Liver (tissue), 8 donors: ENCODE measurements at regions not wholly inside any gene's neighbourhood (a gene's known extent, or its start where the extent isn't known, plus 50 kb on each side); places are given as distances from the start of the nearest gene placed in this dataset.

Experiments
- DNase-seq: peaks from one replicate; pipeline ENCODE4 v3.0.0-alpha.2; 2017; ENCODE audit warnings: low spot score
- H3K27ac ChIP-seq, 2 donors: one replicate each; pipeline ENCODE4 v1.7.0; 2013; ENCODE audit warnings: inconsistent platforms in 2 of 2, low read length in 2 of 2, control low read depth in 1 of 2, low read depth in 1 of 2, mild to moderate bottlenecking in 1 of 2
- H3K27me3 ChIP-seq, 4 donors: one replicate each; pipeline versions ENCODE4 v1.6.1 to v1.7.0; 2013; ENCODE audit warnings: low read length in 3 of 4, inconsistent platforms in 1 of 4, mild to moderate bottlenecking in 1 of 4, moderate library complexity in 1 of 4; ENCODE audit not compliant: control insufficient read depth in 4 of 4, insufficient read depth in 4 of 4
- H3K36me3 ChIP-seq, 4 donors: one replicate each; pipeline versions ENCODE4 v1.6.1 to v1.7.0; 2013; ENCODE audit warnings: low read length in 3 of 4, mild to moderate bottlenecking in 3 of 4, low read depth in 1 of 4, moderate library complexity in 1 of 4; ENCODE audit not compliant: control insufficient read depth in 4 of 4, insufficient read depth in 3 of 4
- H3K4me1 ChIP-seq, 4 donors: one replicate each; pipeline versions ENCODE4 v1.6.1 to v1.7.0; 2013; ENCODE audit warnings: low read length in 3 of 4, mild to moderate bottlenecking in 3 of 4, moderate library complexity in 1 of 4; ENCODE audit not compliant: control insufficient read depth in 4 of 4, insufficient read depth in 4 of 4
- H3K4me3 ChIP-seq, 3 donors: one replicate each; pipeline versions ENCODE4 v1.6.1 to v1.7.0; 2013; ENCODE audit warnings: low read length in 3 of 3, control low read depth in 1 of 3, low read depth in 1 of 3, mild to moderate bottlenecking in 1 of 3
- H3K9ac ChIP-seq, 2 donors: one replicate each; pipeline ENCODE4 v1.7.0; 2013; ENCODE audit warnings: low read length in 2 of 2, mild to moderate bottlenecking in 2 of 2, moderate library complexity in 2 of 2, control low read depth in 1 of 2, low read depth in 1 of 2
- H3K9me3 ChIP-seq, 4 donors: one replicate each; pipeline versions ENCODE4 v1.6.1 to v1.7.0; 2013; ENCODE audit warnings: low read length in 3 of 4; ENCODE audit not compliant: control insufficient read depth in 4 of 4
- EGR1 ChIP-seq, 2 donors: IDR thresholded peaks; 2 replicates each; pipeline ENCODE4 v1.6.1; 2016 to 2018; ENCODE audit warnings: antibody characterized with exemption in 2 of 2, low read depth in 2 of 2
- FOXA2 ChIP-seq: IDR thresholded peaks from 2 replicates; pipeline ENCODE4 v1.6.1; 2016; ENCODE audit warnings: antibody characterized with exemption
- GABPA ChIP-seq, 2 donors: IDR thresholded peaks in 1 of 2; conservative IDR thresholded peaks in 1 of 2; 2 replicates each; pipeline ENCODE4 v1.6.1; 2016; ENCODE audit warnings: antibody characterized with exemption in 2 of 2, mild to moderate bottlenecking in 1 of 2, moderate library complexity in 1 of 2
- HNF4G ChIP-seq: IDR thresholded peaks from 2 replicates; pipeline ENCODE4 v1.6.1; 2016; ENCODE audit warnings: antibody characterized with exemption
- JUND ChIP-seq, 2 donors: IDR thresholded peaks; 2 replicates each; pipeline ENCODE4 v1.6.1; 2016; ENCODE audit warnings: antibody characterized with exemption in 2 of 2
- NR2F2 ChIP-seq: IDR thresholded peaks from 2 replicates; pipeline ENCODE4 v1.6.1; 2016; ENCODE audit warnings: antibody characterized with exemption
- RAD21 ChIP-seq, 2 donors: IDR thresholded peaks; 2 replicates each; pipeline ENCODE4 v1.6.1; 2016; ENCODE audit warnings: antibody characterized with exemption in 2 of 2, mild to moderate bottlenecking in 2 of 2
- RXRA ChIP-seq, 2 donors: IDR thresholded peaks; 2 replicates each; pipeline ENCODE4 v1.6.1; 2017 to 2018; ENCODE audit warnings: antibody characterized with exemption in 2 of 2, mild to moderate bottlenecking in 1 of 2
- SP1 ChIP-seq: IDR thresholded peaks from 2 replicates; pipeline ENCODE4 v1.6.1; 2018; ENCODE audit warnings: antibody characterized with exemption, mild to moderate bottlenecking
- TAF1 ChIP-seq: conservative IDR thresholded peaks from 2 replicates; pipeline ENCODE4 v1.6.1; 2016; ENCODE audit warnings: antibody characterized with exemption, mild to moderate bottlenecking
- WGBS: extraction: QIAGEN DNeasy Blood & Tissue Kit; methylation state at CpG from one replicate; pipeline ENCODE4 v1.1.7; 2013; 5-methylcytosine and 5-hydroxymethylcytosine counted together
- TF ChIP-seq, protein P1 (sequence below): IDR thresholded peaks from 2 replicates; pipeline ENCODE4 v1.6.1; 2016; ENCODE audit warnings: antibody characterized with exemption
- TF ChIP-seq, protein P2 (sequence below): IDR thresholded peaks from 2 replicates; pipeline ENCODE4 v1.6.1; 2016; ENCODE audit warnings: antibody characterized with exemption
- TF ChIP-seq, protein P3 (sequence below): IDR thresholded peaks from 2 replicates; pipeline ENCODE4 v1.6.1; 2016; ENCODE audit warnings: antibody characterized with exemption
- TF ChIP-seq, protein P4 (sequence below): fragments of 150-350 bp; IDR thresholded peaks from 2 replicates; pipeline ENCODE4 v1.5.1; 2017; ENCODE audit warnings: improper control_type of control experiment, low read depth, low read length; ENCODE audit not compliant: missing input control
- donor health status: healthy.
- donor health status: healthy.
- donor health status: healthy.
- donor health status: healthy.
- donor health status: healthy.

DNA sequence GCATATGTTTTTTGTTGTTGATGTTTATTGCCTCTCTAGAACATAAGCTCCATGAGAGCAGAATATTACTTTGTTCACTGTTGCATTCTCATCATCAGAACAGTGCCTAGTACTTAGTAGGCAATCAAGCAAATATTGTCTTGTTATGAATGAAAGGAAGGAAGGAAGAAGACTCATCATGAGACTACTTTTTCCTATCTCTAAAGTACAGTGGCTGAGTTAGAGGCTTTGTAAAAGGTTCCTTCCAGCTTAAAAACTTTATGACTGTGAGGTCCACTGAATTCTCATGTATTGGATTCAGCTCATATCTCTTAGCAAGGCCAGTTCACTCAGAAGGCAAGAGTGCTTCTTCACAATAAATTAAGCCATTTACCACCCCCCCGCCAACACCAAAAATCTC is 171.8 kb upstream of the NR3C1 start:
- DNase-seq: no peak

DNA sequence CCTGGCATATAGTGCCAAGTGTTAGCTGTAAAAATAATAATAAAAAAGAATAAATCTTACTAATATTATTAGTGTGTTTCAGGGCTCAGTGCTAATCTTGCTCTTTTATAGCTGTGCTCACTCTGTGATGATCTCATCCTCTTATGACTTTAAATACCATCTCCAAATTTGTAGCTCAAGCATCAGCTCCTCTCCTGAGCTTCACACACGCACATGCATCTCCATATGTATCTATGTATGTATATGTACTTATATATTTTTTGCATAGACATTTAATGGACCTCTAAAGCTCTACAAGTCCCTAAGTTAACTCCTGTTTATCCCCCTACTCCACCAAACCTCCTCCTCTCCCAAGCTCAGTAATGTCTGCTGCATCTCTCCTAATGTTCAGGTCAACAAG is 170.8 kb upstream of the NR3C1 start:
- TF ChIP-seq, protein P1, sequence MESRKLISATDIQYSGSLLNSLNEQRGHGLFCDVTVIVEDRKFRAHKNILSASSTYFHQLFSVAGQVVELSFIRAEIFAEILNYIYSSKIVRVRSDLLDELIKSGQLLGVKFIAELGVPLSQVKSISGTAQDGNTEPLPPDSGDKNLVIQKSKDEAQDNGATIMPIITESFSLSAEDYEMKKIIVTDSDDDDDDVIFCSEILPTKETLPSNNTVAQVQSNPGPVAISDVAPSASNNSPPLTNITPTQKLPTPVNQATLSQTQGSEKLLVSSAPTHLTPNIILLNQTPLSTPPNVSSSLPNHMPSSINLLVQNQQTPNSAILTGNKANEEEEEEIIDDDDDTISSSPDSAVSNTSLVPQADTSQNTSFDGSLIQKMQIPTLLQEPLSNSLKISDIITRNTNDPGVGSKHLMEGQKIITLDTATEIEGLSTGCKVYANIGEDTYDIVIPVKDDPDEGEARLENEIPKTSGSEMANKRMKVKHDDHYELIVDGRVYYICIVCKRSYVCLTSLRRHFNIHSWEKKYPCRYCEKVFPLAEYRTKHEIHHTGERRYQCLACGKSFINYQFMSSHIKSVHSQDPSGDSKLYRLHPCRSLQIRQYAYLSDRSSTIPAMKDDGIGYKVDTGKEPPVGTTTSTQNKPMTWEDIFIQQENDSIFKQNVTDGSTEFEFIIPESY: no peak
- TF ChIP-seq, protein P2, sequence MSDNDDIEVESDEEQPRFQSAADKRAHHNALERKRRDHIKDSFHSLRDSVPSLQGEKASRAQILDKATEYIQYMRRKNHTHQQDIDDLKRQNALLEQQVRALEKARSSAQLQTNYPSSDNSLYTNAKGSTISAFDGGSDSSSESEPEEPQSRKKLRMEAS: no peak
- no peak for TF ChIP-seq RXRA (IDR thresholded peaks at IDR 0.05)
- TF ChIP-seq RAD21 (IDR thresholded peaks at IDR 0.05): no peak
- H3K27ac ChIP-seq: no peak overlapping the region
- WGBS: 99% methylated on average over 1 of the region's 1 CpG
- H3K27me3 ChIP-seq: no peaks in the 10 kb centered on the region
- no peak overlapping the region for H3K4me3 ChIP-seq
- peaks cover 0 to 6% (median 4%) of the 10 kb centered on the region in 4 donors for H3K4me1 ChIP-seq
- H3K9ac ChIP-seq: no peak overlapping the region
- DNase-seq: no peak
- no peaks in the 10 kb centered on the region for H3K9me3 ChIP-seq
- H3K36me3 ChIP-seq: no peaks in the 10 kb centered on the region

More for the DNA sequence above, 171.8 kb upstream of the NR3C1 start:
- H3K9ac ChIP-seq: no peak overlapping the region
- H3K4me3 ChIP-seq: no peak overlapping the region
- H3K27ac ChIP-seq: no peak overlapping the region
- H3K9me3 ChIP-seq: no peaks in the 10 kb centered on the region
- no peaks in the 10 kb centered on the region for H3K27me3 ChIP-seq
- no peaks in the 10 kb centered on the region for H3K36me3 ChIP-seq
- TF ChIP-seq, protein P2: no peak
- TF ChIP-seq, protein P1: no peak
- no peak for TF ChIP-seq NR2F2
- TF ChIP-seq, protein P3, sequence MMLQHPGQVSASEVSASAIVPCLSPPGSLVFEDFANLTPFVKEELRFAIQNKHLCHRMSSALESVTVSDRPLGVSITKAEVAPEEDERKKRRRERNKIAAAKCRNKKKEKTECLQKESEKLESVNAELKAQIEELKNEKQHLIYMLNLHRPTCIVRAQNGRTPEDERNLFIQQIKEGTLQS: no peak
- TF ChIP-seq HNF4G: no peak
- TF ChIP-seq EGR1 (IDR thresholded peaks at IDR 0.05; ENCODE audit: low read depth in 2 of 2): no peak
- no peak for TF ChIP-seq JUND (IDR thresholded peaks at IDR 0.05)
- no peak for TF ChIP-seq RXRA (IDR thresholded peaks at IDR 0.05)
- no peak for TF ChIP-seq GABPA (IDR thresholded peaks at IDR 0.05 in 1 of 2, conservative IDR thresholded peaks at IDR 0.05 in 1 of 2)
- no peak for TF ChIP-seq FOXA2
- TF ChIP-seq, protein P4, sequence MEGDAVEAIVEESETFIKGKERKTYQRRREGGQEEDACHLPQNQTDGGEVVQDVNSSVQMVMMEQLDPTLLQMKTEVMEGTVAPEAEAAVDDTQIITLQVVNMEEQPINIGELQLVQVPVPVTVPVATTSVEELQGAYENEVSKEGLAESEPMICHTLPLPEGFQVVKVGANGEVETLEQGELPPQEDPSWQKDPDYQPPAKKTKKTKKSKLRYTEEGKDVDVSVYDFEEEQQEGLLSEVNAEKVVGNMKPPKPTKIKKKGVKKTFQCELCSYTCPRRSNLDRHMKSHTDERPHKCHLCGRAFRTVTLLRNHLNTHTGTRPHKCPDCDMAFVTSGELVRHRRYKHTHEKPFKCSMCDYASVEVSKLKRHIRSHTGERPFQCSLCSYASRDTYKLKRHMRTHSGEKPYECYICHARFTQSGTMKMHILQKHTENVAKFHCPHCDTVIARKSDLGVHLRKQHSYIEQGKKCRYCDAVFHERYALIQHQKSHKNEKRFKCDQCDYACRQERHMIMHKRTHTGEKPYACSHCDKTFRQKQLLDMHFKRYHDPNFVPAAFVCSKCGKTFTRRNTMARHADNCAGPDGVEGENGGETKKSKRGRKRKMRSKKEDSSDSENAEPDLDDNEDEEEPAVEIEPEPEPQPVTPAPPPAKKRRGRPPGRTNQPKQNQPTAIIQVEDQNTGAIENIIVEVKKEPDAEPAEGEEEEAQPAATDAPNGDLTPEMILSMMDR: no peak
- no peak for TF ChIP-seq TAF1
- TF ChIP-seq SP1: no peak
- peaks cover 0 to 4% (median 2%) of the 10 kb centered on the region in 4 donors for H3K4me1 ChIP-seq
- 97% methylated on average over 1 of the region's 1 CpG for WGBS
